ENCODE measurements at regions not wholly inside any gene's neighbourhood (a gene's known extent, or its start where the extent isn't known, plus 50 kb on each side); places are given as distances from the start of the nearest gene placed in this dataset.

GRCh38 chr6:167543602-167544497 is 219.0 kb downstream of the TTLL2 start:
- no peak for TF ChIP-seq EZH2phosphoT487 (IDR thresholded peaks at IDR 0.05; ENCODE audit: borderline replicate concordance, low read depth, low read length)
- TF ChIP-seq CTCF (conservative IDR thresholded peaks at IDR 0.05; ENCODE audit: low read length), result no peak
- no peak for DNase-seq (ENCODE audit: low spot score)
- no TSS peak for BruUV-seq (replicated peaks)
- Histone ChIP-seq H4K20me1 (ENCODE audit: insufficient read depth, low read length) (no peaks in the 10 kb centered on the region), H3K4me1 (ENCODE audit: insufficient read depth, low read length, poor library complexity, severe bottlenecking) (no peaks in the 10 kb centered on the region), H3K4me3 (ENCODE audit: low read depth, low read length, poor library complexity, severe bottlenecking) (no peak overlapping the region), H3K27ac (ENCODE audit: low read depth, low read length, poor library complexity, severe bottlenecking) (no peak overlapping the region), H3K36me3 (ENCODE audit: insufficient read depth, low read length) (no peaks in the 10 kb centered on the region), H3K9me2 (ENCODE audit: insufficient read depth, low read length) (no peaks in the 10 kb centered on the region), H3K4me2 (ENCODE audit: low read length) (no peak overlapping the region), H3K79me2 (ENCODE audit: insufficient read depth, low read depth, low read length) (no peaks in the 10 kb centered on the region), H3K9me3 (ENCODE audit: low read length) (no peaks in the 10 kb centered on the region), H2AFZ (ENCODE audit: low read length) (no peak overlapping the region)
- CTCF ChIA-PET (ENCODE audit: unreplicated experiment), result no interaction called here
- intact Hi-C loops (cut with micrococcal nuclease; ENCODE audit: unreplicated experiment), result no loop called here
- POLR2A ChIA-PET, result interaction anchor here (0.6 to 0.9 kb wide), 2 partner anchors 220 to 225 kb away, joined by 3 read pairs; no protein-coding TSS in a partner anchor

- Histone ChIP-seq H4K20me1 (ENCODE audit: insufficient read depth, low read length) (no peaks in the 10 kb centered on the region), H3K9me2 (ENCODE audit: insufficient read depth, low read length) (no peaks in the 10 kb centered on the region), H3K4me3 (ENCODE audit: low read depth, low read length, poor library complexity, severe bottlenecking) (no peak overlapping the region), H3K4me2 (ENCODE audit: low read length) (no peak overlapping the region), H3K79me2 (ENCODE audit: insufficient read depth, low read depth, low read length) (no peaks in the 10 kb centered on the region), H3K4me1 (ENCODE audit: insufficient read depth, low read length, poor library complexity, severe bottlenecking) (no peaks in the 10 kb centered on the region), H3K36me3 (ENCODE audit: insufficient read depth, low read length) (no peaks in the 10 kb centered on the region), H3K9me3 (ENCODE audit: low read length) (no peaks in the 10 kb centered on the region), H2AFZ (ENCODE audit: low read length) (no peak overlapping the region), H3K27ac (ENCODE audit: low read depth, low read length, poor library complexity, severe bottlenecking) (no peak overlapping the region)
- no peak for DNase-seq (ENCODE audit: low spot score)
- intact Hi-C loops (cut with micrococcal nuclease; ENCODE audit: unreplicated experiment), result no loop called here
- ChIA-PET POLR2A (no interaction called here), CTCF (ENCODE audit: unreplicated experiment) (no interaction called here)
- TF ChIP-seq EZH2phosphoT487 (IDR thresholded peaks at IDR 0.05; ENCODE audit: borderline replicate concordance, low read depth, low read length) (no peak), CTCF (conservative IDR thresholded peaks at IDR 0.05; ENCODE audit: low read length) (no peak)
- no TSS peak for BruUV-seq (replicated peaks)
Observed at GRCh38 chr6:167546611-167547327, 221.9 kb downstream of the TTLL2 start.

GRCh38 chr6:167547328-167547692 is 222.4 kb downstream of the TTLL2 start:
- DNase-seq (ENCODE audit: low spot score), result no peak
- BruUV-seq (replicated peaks), result no TSS peak
- TF ChIP-seq EZH2phosphoT487 (IDR thresholded peaks at IDR 0.05; ENCODE audit: borderline replicate concordance, low read depth, low read length) (no peak), CTCF (conservative IDR thresholded peaks at IDR 0.05; ENCODE audit: low read length) (no peak)
- Histone ChIP-seq H4K20me1 (ENCODE audit: insufficient read depth, low read length) (no peaks in the 10 kb centered on the region), H3K4me2 (ENCODE audit: low read length) (no peak overlapping the region), H3K9me3 (ENCODE audit: low read length) (no peaks in the 10 kb centered on the region), H3K4me1 (ENCODE audit: insufficient read depth, low read length, poor library complexity, severe bottlenecking) (no peaks in the 10 kb centered on the region), H3K4me3 (ENCODE audit: low read depth, low read length, poor library complexity, severe bottlenecking) (no peak overlapping the region), H3K9me2 (ENCODE audit: insufficient read depth, low read length) (no peaks in the 10 kb centered on the region), H3K36me3 (ENCODE audit: insufficient read depth, low read length) (no peaks in the 10 kb centered on the region), H3K27ac (ENCODE audit: low read depth, low read length, poor library complexity, severe bottlenecking) (no peak overlapping the region), H3K79me2 (ENCODE audit: insufficient read depth, low read depth, low read length) (no peaks in the 10 kb centered on the region), H2AFZ (ENCODE audit: low read length) (no peak overlapping the region)
- CTCF ChIA-PET (ENCODE audit: unreplicated experiment), result no interaction called here
- intact Hi-C loops (cut with micrococcal nuclease; ENCODE audit: unreplicated experiment), result no loop called here
- POLR2A ChIA-PET, result no interaction called here
